ENCODE measurements at regions not wholly inside any gene's neighbourhood (a gene's known extent, or its start where the extent isn't known, plus 50 kb on each side); places are given as distances from the start of the nearest gene placed in this dataset.

DNA sequence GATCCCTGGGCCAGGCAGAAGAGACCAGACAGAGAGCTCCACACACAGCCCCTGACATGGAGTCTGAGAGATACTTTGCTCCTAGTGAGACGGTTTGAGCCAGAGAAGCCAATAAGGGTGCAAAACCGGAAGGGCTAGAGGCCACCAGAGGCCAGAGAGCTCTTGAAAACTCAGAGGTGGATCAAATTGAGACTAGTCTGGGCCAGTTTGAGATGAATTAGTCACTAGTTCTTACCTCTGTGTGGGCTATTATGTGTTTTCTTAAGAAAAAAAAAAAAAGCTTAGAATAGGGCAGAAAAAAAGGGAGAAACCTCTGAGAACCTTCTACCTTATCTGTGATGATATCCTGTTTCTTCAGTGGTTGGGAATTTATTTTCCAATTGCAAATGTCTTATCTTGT is 110.4 kb upstream of the EDNRA start:
- no peak overlapping the region for H3K4me3 ChIP-seq
- H3K27me3 ChIP-seq, result no peaks in the 10 kb centered on the region
- intact Hi-C loops (cut with DNase I; ENCODE audit: low total_unique reads), result no loop called here
- TF ChIP-seq, protein P1, sequence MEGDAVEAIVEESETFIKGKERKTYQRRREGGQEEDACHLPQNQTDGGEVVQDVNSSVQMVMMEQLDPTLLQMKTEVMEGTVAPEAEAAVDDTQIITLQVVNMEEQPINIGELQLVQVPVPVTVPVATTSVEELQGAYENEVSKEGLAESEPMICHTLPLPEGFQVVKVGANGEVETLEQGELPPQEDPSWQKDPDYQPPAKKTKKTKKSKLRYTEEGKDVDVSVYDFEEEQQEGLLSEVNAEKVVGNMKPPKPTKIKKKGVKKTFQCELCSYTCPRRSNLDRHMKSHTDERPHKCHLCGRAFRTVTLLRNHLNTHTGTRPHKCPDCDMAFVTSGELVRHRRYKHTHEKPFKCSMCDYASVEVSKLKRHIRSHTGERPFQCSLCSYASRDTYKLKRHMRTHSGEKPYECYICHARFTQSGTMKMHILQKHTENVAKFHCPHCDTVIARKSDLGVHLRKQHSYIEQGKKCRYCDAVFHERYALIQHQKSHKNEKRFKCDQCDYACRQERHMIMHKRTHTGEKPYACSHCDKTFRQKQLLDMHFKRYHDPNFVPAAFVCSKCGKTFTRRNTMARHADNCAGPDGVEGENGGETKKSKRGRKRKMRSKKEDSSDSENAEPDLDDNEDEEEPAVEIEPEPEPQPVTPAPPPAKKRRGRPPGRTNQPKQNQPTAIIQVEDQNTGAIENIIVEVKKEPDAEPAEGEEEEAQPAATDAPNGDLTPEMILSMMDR (IDR thresholded peaks at IDR 0.05), result no peak
- H3K4me1 ChIP-seq, result peaks cover 0 to 9% (median 2%) of the 10 kb centered on the region in 4 donors
- no peak overlapping the region for H3K27ac ChIP-seq
- no peaks in the 10 kb centered on the region for H3K36me3 ChIP-seq
- no peak for DNase-seq
- no peaks in the 10 kb centered on the region for H3K9me3 ChIP-seq

DNA sequence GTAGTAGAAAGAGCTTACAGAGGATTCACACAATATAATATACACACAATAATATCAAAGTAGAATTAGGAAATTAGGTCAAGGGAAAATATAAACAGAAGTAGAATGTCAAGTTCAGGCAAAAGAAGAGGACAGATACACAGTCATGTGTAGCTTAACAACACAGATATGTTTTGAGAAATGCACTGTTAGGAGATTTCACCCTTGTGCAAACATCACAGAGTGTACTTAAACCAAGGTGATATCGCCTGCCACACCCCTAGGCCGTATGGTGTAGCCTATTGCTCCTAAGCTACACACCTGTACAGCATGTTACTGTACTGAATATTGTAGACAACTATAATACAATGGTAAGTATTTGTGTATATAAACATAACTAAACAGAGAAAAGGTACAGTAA is 110.0 kb upstream of the EDNRA start:
- Histone ChIP-seq H3K36me3 (no peaks in the 10 kb centered on the region), H3K4me3 (no peak overlapping the region), H3K9me3 (no peaks in the 10 kb centered on the region), H3K27me3 (no peaks in the 10 kb centered on the region), H3K4me1 (peaks cover 0 to 9% (median 2%) of the 10 kb centered on the region in 4 donors), H3K27ac (no peak overlapping the region)
- intact Hi-C loops (cut with DNase I; ENCODE audit: low total_unique reads), result no loop called here
- DNase-seq, result no peak
- TF ChIP-seq, protein P1 (IDR thresholded peaks at IDR 0.05), result no peak

DNA sequence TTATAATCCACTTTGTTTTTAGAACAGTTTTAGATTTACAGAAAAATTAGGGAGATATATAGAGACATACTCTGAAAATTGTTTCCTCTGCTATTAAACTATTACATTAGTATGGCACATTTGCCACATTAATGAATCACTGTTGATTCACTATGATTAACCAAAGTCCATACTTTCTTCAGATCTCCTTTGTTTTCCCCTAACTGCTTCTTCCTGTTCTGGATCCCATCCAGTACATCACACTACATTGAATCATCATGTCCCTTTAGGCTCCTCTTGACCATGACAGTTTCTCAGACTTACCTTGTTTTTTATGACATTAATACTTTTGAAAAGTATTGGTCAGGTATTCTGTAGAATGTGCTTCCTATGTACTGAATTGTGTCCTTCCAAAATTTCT is 109.2 kb upstream of the EDNRA start:
- Histone ChIP-seq H3K36me3 (no peaks in the 10 kb centered on the region), H3K27me3 (no peaks in the 10 kb centered on the region), H3K4me3 (no peak overlapping the region), H3K4me1 (peaks cover 0 to 9% (median 2%) of the 10 kb centered on the region in 4 donors), H3K9me3 (no peaks in the 10 kb centered on the region), H3K27ac (no peak overlapping the region)
- TF ChIP-seq, protein P1 (IDR thresholded peaks at IDR 0.05), result no peak
- DNase-seq, result no peak
- intact Hi-C loops (cut with DNase I; ENCODE audit: low total_unique reads), result no loop called here

DNA sequence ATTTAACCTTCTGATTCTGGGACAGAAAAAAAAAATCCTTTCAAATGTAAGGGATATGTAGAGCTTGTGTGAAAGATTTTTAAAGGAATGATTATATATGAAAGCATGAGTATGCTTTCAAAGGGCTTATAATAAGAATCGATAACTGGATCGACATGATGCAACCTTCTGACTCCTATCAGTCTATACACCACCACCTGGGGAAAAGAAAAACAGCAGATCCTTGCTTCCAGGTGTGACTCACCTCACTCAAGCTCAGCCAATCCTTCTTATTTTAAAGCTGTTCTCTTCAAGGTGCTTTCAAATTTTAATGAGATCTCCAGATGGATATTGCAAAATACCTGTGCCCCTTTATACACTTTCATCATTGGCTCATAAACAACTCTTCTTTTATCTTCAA is 102.1 kb upstream of the EDNRA start:
- H3K27me3 ChIP-seq, result no peaks in the 10 kb centered on the region
- no peak overlapping the region for H3K4me3 ChIP-seq
- no peak overlapping the region for H3K27ac ChIP-seq
- TF ChIP-seq, protein P1 (IDR thresholded peaks at IDR 0.05), result no peak
- no peaks in the 10 kb centered on the region for H3K4me1 ChIP-seq
- intact Hi-C loops (cut with DNase I; ENCODE audit: low total_unique reads), result no loop called here
- DNase-seq, result no peak
- no peaks in the 10 kb centered on the region for H3K36me3 ChIP-seq
- no peaks in the 10 kb centered on the region for H3K9me3 ChIP-seq

DNA sequence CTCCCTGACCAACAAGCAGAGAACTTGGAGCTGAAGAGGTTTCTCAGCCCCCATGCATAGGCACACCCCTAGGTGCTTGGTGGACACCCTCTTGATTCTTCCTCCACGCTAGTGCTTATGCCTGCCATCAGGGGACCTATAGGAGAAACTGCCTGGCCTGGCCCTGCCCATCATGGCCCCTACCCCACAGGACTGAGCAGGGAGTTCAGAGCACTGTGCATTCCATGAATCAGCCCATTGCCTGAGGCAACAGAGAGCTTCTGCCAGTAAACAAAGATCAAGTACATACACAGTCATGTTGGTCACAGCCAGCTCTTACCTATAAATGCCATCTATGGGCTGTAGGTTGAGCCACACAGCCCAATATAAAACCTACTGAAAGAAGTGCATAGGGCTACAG is 99.1 kb upstream of the EDNRA start:
- intact Hi-C loops (cut with DNase I; ENCODE audit: low total_unique reads), result no loop called here
- H3K27me3 ChIP-seq, result no peaks in the 10 kb centered on the region
- no peaks in the 10 kb centered on the region for H3K36me3 ChIP-seq
- DNase-seq, result no peak
- H3K4me1 ChIP-seq, result no peaks in the 10 kb centered on the region
- H3K27ac ChIP-seq, result no peak overlapping the region
- no peaks in the 10 kb centered on the region for H3K9me3 ChIP-seq
- TF ChIP-seq, protein P1 (IDR thresholded peaks at IDR 0.05), result no peak
- no peak overlapping the region for H3K4me3 ChIP-seq

DNA sequence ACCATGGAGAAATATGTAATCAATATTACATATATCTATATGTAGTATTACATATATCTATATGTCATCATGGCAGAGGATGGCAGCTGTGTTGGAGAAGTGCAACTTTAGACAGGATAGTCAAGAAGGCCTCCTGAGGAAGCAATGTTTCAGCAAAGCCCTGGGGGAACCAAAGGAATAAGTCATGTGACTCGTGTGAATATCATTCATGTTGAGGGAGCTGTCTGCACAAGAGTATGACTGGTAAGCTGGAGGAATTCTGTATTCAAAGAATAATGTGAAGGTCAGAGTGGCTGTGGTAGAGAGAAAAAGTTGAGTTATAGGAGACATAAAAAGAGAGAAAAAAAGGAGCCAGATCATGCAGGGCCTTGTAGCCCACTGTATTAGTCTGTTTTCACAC is 92.9 kb upstream of the EDNRA start:
- DNase-seq, result no peak
- TF ChIP-seq, protein P1 (IDR thresholded peaks at IDR 0.05), result no peak
- intact Hi-C loops (cut with DNase I; ENCODE audit: low total_unique reads), result no loop called here

More for the DNA sequence above, 92.9 kb upstream of the EDNRA start:
- no peaks in the 10 kb centered on the region for H3K4me1 ChIP-seq
- no peak overlapping the region for H3K27ac ChIP-seq
- no peaks in the 10 kb centered on the region for H3K27me3 ChIP-seq
- H3K36me3 ChIP-seq, result no peaks in the 10 kb centered on the region
- H3K4me3 ChIP-seq, result no peak overlapping the region
- no peaks in the 10 kb centered on the region for H3K9me3 ChIP-seq

Data from tibial artery (tissue), 4 donors.